Medulla oblongata (tissue), 1 donor: ENCODE measurements at regions not wholly inside any gene's neighbourhood (a gene's known extent, or its start where the extent isn't known, plus 50 kb on each side); places are given as distances from the start of the nearest gene placed in this dataset.
"Not testable (repeated sequence)": the region's sequence is repeated elsewhere in the genome, so short reads cannot be mapped to it uniquely, and the experiment has no call there.

Source experiments
- DNase-seq: peaks from one replicate; pipeline ENCODE4 v3.0.0-alpha.2; 2015; ENCODE audit errors: extremely low spot score

DNA sequence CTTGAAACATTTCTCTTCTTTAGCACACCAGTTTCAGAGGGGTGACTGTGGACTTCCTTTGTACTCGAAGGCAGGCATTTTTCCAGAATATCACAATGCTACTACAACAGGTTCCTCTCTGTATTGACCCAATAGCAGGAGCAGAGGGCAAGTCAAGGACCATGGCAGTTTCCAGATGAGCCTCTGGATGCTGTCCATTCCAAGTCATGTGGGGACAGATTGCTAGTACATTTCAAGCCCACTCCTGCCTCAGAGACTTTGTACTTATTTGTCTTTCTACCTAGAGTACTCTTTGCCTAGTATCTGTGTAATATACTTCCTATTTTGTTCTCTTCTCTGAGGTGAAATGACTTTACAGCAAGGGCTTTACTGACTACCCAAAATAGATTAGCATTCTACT lies 373.9 kb downstream of the PIK3C3 start:
- no peak for DNase-seq

DNA sequence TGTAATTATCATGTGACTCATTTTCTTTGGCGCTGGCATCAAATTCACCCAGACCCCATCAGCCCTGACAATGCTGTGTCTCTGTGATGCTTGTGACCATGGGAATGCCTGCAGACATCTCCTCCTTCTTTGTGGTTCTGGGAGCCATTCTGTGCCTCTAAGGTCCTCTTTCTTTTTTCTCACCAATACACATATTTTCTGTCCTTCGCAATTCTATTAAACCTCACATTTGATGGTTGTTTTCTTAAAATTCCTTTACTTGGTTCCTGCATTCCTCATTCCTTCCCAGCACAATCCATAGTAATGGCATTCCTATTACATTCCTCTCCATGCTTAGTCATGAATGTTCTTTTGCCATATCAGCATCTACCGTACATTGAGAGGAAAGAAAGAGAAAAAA lies 375.3 kb downstream of the PIK3C3 start:
- no peak for DNase-seq

DNA sequence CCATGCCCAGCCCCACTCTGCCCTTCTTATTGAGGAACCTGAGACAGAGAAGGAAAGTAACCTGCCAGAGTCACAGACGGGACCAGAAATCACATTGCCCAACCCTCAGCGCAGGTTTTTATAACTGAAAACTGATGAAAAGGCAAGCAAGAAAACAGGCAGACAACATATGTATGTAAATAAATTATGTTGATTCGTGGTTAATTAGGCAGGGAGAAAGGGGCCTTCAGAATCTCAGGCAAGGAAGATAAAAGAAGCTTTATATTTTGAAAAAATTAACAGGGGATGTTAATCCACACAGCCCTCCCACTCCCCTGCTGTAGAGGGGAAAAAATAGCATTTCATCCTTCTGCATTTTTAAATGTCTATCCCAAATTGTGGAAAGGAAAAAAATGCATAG lies 378.5 kb downstream of the PIK3C3 start:
- no peak for DNase-seq

DNA sequence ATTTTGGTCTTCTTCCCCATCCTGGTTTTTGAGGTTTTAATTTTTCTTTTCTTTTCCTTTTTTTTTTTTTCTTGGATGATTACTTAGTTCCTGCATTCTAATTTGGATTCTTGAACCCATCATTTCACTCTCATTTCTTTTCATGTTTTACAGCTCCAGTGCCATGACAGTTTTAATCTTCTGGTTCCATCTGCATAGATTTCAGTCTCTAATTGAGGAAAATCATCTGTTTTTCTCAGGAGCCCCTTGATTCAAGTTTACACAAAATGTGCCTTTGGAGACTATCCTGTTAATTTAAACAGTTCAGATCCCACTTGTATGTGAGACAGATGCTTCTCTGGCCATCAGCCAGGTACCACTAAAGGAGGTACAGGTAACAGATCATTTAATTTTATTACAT lies 379.9 kb downstream of the PIK3C3 start:
- no peak for DNase-seq

DNA sequence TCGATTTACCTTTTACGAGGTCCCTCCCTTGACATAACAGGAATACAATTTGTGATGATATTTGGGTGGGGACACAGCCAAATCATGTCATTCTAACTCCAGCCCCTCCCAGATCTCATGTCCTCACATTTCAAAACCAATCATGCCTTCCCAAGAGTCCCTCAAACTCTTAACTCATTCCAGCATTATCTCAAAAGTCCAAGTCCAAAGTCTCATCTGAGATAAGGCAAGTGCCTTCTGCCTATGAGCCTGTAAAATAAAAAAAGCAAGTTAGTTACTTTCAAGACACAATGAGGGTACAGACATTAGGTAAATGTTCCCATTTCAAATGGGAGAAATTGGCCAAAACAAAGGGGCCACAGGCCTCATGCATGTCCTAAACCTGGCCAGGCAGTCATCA lies 381.1 kb downstream of the PIK3C3 start:
- DNase-seq: no peak

DNA sequence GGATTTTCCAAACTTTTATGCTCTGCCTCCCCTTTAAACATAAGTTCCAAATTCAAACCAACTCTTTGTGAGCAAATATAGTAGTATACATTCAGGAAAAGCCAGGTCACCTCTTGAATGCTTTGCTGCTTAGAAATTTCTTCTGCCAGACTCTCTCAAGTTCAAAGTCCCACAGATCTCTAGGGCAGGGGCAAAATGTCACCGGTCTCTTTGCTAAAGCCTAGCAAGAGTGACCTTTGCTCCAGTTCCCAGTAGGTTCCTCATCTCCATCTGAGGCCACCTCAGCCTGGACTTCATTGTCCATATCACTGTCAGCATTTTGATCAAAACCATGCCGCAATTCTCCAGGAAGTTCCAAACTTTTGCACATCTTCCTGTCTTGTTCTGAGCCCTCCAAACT lies 382.3 kb downstream of the PIK3C3 start:
- not testable (repeated sequence) for DNase-seq

DNA sequence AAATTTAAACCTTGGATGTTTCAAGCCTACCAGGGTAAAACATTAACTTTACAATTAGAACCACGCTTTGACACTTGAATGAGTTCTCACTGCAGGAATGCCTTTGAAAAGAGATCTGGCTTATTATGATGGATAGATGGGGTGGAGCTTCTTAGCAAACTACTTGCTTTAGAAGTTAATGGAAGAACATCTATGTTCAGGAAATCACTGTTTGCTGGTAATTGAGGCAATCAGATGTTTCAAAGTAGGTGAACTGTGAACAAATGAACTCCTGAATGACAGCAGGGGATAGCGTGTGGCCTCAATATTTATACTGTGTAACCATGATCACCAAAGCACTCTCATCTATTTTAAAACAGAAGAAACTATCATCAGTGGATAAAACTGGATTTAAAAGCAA lies 383.6 kb downstream of the PIK3C3 start:
- no peak for DNase-seq

DNA sequence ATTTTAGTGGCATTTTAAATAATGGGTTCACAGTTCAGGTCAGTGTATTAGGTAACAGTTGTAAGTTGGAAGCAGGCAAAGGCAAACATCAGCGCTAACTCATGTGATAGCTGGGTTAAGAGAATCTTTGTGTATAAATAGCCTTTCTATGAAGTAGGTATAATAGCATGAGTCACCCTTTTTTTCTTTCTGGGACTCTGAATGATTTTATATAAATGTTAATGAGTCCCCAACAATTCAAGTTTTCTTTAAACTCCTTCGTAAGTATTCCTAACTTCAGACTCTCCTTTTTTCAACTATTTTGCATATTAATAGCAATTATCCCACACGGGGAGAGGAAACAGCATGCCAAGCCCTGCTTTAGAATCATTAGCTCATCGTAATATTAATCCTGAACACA lies 384.3 kb downstream of the PIK3C3 start:
- peak; percentile 57 for DNase-seq

DNA sequence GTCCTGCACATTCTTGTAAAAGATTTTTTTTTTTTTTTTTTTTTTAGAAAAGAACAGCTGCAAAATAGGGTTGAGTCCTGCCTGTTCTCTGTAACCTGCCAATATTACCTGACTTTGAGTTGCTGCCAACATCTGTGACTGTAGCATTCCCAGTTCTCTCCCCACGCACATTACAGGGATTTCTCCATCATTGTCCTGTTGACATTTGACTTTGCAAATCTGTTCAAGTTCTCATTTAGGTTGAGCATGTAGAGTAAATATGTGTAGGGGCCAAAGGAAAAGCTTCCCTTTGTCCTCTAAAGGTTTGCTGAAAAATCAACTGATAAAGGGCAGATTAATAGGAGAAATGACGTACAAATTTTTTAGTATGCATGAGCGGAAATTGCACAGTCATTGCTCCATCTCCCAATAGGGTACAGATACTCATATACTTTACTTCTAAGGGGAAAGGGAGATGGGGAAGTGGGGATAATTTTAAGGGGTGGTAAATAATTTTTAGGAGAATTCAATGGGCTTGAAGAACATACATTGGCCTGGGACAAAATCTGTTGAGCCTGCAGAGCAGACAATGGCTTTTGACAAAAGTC lies 385.5 kb downstream of the PIK3C3 start:
- no peak for DNase-seq

DNA sequence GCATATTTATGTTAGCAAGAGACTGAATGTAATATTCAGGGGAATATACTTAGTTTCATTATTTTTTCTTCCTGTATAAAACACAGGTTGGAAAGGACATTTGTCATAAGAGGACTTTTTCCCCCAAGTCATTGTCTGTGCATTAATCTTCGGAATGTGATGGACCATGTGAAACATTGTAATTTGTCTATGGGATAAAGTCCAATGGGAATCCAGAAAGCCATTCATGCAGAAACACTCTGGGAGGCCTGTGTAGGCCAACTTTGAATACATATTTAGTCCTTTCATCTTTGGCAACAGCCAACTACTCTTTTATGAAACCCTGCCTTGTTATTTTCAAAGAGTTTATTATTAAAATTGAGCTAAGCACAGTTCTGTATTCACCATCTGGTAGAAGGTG lies 386.4 kb downstream of the PIK3C3 start:
- no peak for DNase-seq

DNA sequence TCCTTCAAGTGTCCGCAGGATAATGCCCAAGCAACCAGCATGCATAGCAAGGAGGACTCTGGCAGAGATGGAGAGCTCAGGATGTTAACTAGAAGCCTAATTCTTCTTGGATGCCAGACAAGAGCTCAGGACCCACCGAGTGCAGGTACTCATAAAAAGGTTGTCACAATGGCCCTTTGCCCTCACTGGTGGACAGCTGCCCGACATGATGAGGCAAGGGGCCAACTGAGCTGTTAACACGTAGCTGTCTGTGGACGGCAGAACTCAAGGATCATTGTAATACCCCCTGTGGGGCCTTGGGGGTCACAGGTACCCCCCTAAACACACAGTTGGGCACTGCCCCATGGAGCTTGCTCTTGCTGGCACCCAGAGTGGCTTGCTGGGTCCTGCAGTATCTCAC lies 393.7 kb downstream of the PIK3C3 start:
- DNase-seq: no peak

DNA sequence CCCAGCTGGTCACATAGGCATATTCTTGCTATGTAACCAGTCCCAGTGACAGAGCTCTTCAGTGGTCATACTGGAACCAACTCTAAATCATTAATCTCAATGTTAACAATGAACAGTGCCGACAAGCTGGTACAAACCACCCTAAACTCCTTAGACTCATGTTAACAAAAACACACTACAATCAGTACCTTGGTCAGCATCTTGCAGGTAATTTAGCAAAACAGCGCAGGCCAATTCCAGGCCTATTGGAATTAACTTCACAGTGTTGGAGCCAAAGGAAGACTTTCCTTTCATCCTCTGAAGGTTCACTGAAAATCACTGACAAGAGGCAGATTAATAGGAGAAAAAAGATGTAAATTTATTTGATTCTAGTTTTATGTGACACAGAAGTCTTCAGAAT lies 396.4 kb downstream of the PIK3C3 start:
- no peak for DNase-seq

DNA sequence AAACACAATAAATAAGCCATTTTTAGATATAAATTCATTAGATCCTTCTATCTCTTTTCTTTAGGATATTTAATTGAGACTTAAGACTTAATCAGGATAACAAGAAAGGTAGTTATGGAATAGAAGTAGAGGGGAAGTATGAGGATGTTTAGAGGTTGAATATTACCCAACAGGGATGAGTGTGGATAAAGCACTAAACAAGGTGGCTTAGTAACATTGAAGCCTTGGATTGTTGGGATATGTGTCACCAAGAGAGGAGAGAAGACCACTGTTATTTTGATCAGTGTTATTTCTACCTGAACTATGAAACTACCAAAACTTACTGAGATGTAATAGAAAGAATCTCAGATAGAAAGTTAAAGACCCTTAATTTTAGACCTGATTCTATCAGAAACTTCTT lies 405.7 kb downstream of the PIK3C3 start:
- DNase-seq: no peak

DNA sequence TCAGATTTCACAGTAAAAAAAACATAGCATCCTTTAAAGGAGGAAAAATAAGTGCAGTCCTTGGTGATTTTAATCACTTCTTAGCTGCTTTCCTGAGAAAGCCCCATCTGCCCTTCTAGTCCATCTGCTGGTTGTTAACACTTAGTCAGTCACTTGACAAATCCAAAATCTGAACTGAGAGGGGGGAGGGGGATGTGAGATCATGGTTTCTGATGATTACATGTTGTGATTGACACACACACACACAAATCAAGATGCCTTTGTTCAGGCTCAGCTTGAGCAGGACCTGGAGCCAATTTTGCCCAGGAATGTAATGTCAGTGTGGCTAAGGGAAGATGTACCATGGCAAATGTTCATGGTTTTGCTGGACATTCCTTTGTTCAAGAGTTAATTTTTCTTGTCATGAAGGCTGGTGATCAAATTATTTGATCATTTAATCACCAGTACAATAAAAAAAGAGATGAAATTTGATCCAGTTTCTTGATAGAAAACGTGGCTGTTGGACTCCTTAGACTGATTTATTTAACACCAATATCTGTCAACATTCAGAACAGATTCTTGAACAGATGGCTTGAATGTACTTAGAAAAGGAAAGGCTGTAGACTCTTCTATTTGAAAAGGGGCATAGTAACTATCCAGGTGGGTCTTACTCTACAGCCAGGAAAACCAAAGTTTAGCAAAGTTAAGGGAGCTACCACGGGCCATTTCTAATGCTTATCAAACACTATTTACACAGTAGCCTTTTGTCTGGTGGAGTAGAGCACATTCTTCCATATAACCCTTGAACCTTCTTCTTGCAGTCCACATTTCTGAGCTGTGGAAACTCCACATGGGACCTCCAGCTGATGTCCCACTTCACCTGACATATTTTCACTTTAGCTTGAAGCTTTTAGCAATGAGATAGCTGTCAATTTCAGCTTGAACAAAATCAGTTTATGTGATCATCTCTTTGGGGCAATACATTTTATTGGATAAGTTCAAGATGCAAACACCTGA lies 408.7 kb downstream of the PIK3C3 start:
- DNase-seq: no peak

DNA sequence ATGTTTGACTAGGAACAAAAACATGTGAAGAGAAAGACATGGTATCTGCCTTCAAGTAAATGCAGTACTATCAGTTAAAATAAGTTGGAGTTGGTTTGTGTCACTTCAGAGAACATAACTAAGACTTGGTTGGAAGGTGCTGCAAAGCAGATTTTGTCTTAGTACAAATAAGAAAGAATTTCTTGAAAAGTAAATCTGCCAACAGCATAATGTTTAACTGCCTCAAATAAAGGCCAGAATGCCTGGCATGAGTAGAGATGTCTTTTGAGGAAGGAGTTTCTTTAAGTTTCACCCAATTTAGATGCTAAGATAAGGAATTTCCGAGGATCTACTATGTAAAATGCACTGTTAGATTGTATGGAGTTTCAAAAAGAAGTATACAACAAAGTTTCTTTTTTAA lies 409.7 kb downstream of the PIK3C3 start:
- no peak for DNase-seq

DNA sequence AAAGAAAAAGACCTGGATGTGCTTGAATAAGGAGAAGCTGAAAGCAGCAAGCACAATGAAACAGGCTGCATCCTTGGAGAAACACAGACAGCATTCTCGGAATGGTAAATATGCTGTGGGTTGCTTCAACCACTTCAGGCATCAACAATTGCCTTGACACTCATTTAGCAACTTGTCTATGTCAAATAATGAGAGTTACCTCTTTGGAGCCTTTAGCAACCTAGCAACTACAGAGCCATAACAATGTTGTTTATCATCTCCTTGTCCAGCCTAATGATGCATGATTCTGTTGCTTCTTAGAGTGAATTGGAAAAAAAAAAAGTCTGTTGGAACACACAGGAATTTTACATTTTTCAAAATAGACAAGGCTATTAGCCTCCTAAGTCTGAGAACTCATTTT lies 410.6 kb downstream of the PIK3C3 start:
- DNase-seq: peak; percentile 24

DNA sequence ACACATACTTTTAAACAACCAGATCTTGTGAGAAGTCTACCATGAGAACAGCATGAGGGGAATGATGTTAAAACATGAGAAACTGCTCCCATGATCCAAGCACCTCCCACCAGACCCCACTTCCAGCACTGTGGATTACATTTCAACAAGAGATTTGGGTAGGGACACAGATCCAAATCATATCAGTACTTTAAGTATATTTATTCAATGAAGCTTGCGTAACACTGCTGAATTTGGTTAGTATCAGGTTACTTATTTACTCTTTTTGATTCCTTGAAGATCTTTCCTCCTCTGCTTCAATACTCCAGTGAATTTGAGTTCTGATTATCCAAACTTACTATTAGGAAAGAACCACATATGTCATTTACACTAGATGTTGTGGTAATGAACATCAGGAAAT lies 418.6 kb downstream of the PIK3C3 start:
- no peak for DNase-seq

DNA sequence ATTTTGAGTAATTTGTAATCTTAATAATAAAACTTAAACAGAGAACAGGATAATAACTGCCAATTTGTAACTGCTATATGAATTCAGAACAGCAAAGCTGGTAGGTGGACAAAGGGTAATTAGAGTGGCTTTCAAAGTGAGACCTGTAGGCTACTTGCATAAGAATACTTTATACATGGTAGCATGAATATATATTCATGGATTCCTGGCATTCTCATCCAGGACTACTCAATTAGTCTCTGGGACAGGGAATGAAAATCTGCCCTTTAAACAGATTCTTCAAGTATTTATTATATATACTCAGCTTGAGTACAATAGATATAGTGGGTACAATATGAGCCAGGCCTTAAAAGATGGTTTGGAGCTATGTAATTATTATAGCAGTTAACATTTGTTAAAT lies 419.9 kb downstream of the PIK3C3 start:
- DNase-seq: no peak

DNA sequence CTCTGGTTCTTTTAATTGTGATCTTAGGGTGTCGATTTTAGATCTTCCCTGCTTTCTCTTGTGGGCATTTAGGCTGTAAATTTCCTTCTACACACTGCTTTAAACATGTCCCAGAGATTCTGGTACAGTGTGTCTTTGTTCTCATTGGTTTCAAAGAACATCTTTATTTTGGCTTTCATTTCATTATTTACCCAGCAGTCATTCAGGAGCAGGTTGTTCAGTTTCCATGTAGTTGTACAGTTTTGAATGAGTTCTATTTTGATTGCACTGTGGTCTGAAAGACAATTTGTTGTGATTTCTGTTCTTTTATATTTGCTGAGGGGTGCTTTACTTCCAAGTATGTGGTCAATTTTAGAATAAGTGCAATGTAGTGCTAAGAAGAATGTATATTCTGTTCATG lies 423.8 kb downstream of the PIK3C3 start:
- DNase-seq: not testable (repeated sequence)

DNA sequence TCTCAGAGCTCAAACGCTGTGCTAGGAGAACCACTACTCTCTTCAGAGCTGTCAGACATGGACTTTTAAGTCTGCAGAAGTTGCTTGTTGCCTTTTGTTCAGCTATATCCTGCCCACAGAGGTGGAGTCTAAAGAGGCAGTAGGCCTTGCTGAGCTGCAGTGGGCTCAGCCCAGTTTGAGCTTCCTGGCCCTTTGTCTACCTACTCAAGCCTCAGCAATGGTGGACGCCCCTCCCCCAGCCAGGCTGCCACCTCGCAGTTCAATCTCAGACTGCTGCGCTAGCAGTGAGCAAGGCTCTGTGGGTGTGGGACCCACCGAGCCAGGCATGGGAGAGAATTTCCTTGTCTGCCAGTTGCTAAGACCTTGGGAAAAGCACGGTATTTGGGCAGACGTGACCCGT lies 426.2 kb downstream of the PIK3C3 start:
- not testable (repeated sequence) for DNase-seq

DNA sequence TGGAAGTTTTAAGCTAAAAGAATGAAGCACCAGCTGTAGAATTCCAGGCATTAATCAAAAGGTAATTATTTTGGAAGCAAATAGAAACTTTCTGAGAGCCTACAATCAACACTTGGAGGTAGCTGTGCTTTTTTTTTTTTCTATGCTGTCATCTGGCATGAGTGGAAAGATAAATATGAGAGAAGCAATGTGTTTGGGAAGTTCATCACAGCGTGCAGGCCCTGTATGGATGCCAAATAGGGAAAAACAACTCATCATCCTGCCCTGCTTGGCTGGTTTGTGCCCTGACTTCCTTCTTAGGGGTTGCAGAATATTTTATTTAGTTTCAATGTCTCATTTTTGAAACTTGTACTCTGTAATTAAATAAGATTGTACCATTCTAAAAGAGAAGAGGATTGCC lies 437.4 kb downstream of the PIK3C3 start:
- DNase-seq: no peak

DNA sequence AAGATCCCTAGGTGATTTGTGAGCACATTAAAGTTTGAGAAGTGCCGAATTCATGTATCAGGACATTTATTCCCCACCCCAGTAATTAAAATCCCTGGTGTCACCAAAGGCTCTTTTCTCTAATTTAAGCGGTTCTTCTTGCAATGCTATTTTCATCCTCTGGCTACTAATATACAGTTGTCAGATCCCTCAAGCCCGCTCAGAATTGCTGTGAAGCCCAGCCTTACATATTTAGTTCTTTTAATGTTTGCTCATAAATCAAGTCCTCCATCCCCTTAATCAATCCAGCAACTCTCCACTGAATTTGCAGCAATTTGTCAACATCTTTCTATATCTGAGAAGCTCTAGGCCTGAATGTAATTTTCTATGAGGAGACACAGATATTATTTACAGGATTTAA lies 437.9 kb downstream of the PIK3C3 start:
- DNase-seq: no peak

DNA sequence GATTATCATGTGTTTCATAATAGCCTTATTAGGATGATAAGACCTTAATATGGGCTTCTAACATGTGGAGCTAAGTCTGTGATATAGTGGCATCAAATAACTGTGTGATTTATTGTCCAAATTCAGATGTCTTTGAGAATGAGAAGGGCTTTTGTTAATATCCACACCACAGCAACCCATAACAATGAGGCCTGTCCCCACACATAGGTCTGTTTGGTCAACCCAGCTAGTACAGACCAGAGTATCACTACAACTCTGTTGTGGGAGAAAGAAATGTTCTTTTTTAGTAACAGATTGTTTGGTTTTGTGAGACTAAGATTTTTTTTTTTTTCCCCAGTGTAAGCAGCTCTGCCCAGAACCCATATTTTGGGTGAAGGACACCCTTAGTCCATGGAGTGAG lies 439.2 kb downstream of the PIK3C3 start:
- DNase-seq: peak; percentile 17
